Osteoblast (primary cell): ENCODE measurements at regions not wholly inside any gene's neighbourhood (a gene's known extent, or its start where the extent isn't known, plus 50 kb on each side); places are given as distances from the start of the nearest gene placed in this dataset.

Experiments
- DNase-seq: peaks from one replicate; pipeline ENCODE4 v3.0.0; 2011; ENCODE audit warnings: low spot score, mixed read lengths; ENCODE audit not compliant: insufficient read length; ENCODE audit errors: missing footprints
- H2AFZ ChIP-seq: 2 replicates; pipeline ENCODE4 v1.6.0; 2011; ENCODE audit warnings: mild to moderate bottlenecking, low read length
- H3K27ac ChIP-seq: 2 replicates; pipeline ENCODE4 v1.5.1; 2011; ENCODE audit warnings: mild to moderate bottlenecking, low read depth, low read length, moderate library complexity
- H3K27me3 ChIP-seq: 2 replicates; pipeline ENCODE4 v1.6.0; 2012; ENCODE audit warnings: mild to moderate bottlenecking, control low read depth, inconsistent platforms, low read length, moderate library complexity; ENCODE audit not compliant: insufficient read depth
- H3K36me3 ChIP-seq: 2 replicates; pipeline ENCODE4 v1.5.1; 2011; ENCODE audit warnings: mild to moderate bottlenecking, low read length, control low read depth, moderate library complexity; ENCODE audit not compliant: insufficient read depth
- H3K4me1 ChIP-seq: 2 replicates; pipeline ENCODE4 v1.5.1; 2011; ENCODE audit warnings: mild to moderate bottlenecking, low read length, control low read depth, moderate library complexity; ENCODE audit not compliant: insufficient read depth
- H3K4me2 ChIP-seq: 2 replicates; pipeline ENCODE4 v1.6.0; 2011; ENCODE audit warnings: mild to moderate bottlenecking, low read length; ENCODE audit not compliant: insufficient read depth
- H3K4me3 ChIP-seq: fragments of 200-600 bp; sonication (generic); 3 replicates; pipeline ENCODE4 v1.5.1; 2012; ENCODE audit warnings: mild to moderate bottlenecking, low read length, inconsistent platforms; ENCODE audit not compliant: insufficient read depth
- H3K79me2 ChIP-seq: 2 replicates; pipeline ENCODE4 v1.6.0; 2012; ENCODE audit warnings: mild to moderate bottlenecking, low read length, control low read depth, inconsistent platforms; ENCODE audit not compliant: insufficient read depth
- H3K9me3 ChIP-seq: 2 replicates; pipeline ENCODE4 v1.5.1; 2011; ENCODE audit warnings: low read depth, low read length, control low read depth
- H4K20me1 ChIP-seq: 2 replicates; pipeline ENCODE4 v1.6.0; 2012; ENCODE audit warnings: mild to moderate bottlenecking, low read length, control low read depth; ENCODE audit not compliant: insufficient read depth
- TF ChIP-seq, protein P1 (sequence below): IDR thresholded peaks from 2 replicates; pipeline ENCODE4 v1.5.1; 2011; ENCODE audit warnings: mild to moderate bottlenecking, low read depth, low read length, moderate library complexity; ENCODE audit errors: extremely low read depth

DNA sequence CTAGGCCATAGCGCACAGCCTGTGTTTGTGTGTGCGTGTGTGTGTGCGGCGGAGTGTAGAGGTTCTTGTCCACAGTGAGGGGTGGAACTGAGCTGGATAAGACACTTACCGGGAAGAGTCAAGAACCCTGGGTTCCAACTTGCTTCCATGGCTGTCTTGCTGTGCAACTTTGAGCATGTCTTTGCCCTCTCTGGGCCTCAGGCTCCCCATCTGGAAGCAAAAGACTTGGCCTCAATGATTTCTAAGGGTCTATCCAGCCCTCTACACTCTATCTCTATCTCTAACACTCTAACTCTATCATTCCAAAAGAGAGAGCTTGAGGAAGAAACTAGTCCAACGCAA lies 121.3 kb upstream of the PJA1 start:
- H3K79me2 ChIP-seq: no peaks in the 10 kb centered on the region
- H3K4me2 ChIP-seq: no peak overlapping the region

DNA sequence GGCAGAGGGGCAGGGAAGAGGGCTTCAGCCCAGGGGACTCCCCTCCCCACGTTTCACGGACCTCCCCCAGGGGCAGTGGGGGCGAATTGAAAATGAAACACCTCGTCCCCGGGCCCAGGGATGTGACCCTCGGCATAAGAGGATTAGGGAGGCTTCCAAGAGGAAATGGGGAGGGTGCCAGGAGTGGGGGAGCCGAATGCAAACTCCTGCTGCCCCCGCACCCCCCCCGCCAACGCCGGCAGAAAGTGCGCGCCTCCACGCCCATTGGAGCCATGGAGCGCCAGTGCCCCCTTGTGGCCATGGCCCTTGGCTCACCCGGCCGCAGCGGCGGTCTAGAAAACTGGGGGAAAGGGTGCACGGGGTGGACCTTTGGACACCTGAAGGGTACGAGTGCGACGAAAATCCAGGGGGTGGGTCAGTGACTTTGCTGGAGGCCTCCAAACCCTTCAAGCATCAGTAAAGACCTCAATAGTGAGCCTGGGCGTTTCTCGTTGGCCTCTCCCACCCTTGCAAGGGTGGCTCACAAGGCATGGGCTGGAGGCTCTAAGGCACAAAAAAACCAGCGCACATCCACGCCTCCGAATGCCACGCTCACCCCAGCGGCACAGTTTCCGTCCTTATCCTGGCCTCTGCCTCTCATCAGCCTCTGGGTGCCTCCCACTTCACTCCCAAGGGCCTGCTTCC lies 120.8 kb upstream of the PJA1 start:
- no peaks in the 10 kb centered on the region for H3K9me3 ChIP-seq
- H3K36me3 ChIP-seq: no peaks in the 10 kb centered on the region
- H3K79me2 ChIP-seq: no peaks in the 10 kb centered on the region
- peak overlapping the region; percentile 70 for H2AFZ ChIP-seq
- no peaks in the 10 kb centered on the region for H3K4me1 ChIP-seq
- H3K27me3 ChIP-seq: peaks cover 40% of the 10 kb centered on the region
- H3K4me3 ChIP-seq: peak overlapping the region; percentile 67
- DNase-seq: peak; percentile 90
- peak overlapping the region; percentile 82 for H3K4me2 ChIP-seq
- TF ChIP-seq, protein P1, sequence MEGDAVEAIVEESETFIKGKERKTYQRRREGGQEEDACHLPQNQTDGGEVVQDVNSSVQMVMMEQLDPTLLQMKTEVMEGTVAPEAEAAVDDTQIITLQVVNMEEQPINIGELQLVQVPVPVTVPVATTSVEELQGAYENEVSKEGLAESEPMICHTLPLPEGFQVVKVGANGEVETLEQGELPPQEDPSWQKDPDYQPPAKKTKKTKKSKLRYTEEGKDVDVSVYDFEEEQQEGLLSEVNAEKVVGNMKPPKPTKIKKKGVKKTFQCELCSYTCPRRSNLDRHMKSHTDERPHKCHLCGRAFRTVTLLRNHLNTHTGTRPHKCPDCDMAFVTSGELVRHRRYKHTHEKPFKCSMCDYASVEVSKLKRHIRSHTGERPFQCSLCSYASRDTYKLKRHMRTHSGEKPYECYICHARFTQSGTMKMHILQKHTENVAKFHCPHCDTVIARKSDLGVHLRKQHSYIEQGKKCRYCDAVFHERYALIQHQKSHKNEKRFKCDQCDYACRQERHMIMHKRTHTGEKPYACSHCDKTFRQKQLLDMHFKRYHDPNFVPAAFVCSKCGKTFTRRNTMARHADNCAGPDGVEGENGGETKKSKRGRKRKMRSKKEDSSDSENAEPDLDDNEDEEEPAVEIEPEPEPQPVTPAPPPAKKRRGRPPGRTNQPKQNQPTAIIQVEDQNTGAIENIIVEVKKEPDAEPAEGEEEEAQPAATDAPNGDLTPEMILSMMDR: peak; percentile 75
- peaks cover 11% of the 10 kb centered on the region for H4K20me1 ChIP-seq
- H3K27ac ChIP-seq: no peak overlapping the region

More for the DNA sequence above, 121.3 kb upstream of the PJA1 start:
- no peaks in the 10 kb centered on the region for H3K36me3 ChIP-seq
- no peak overlapping the region for H3K27ac ChIP-seq
- peaks cover 11% of the 10 kb centered on the region for H4K20me1 ChIP-seq
- peaks cover 43% of the 10 kb centered on the region for H3K27me3 ChIP-seq
- no peaks in the 10 kb centered on the region for H3K4me1 ChIP-seq
- no peak overlapping the region for H2AFZ ChIP-seq
- DNase-seq: peak; percentile 73
- TF ChIP-seq, protein P1: no peak
- no peak overlapping the region for H3K4me3 ChIP-seq
- H3K9me3 ChIP-seq: no peaks in the 10 kb centered on the region

DNA sequence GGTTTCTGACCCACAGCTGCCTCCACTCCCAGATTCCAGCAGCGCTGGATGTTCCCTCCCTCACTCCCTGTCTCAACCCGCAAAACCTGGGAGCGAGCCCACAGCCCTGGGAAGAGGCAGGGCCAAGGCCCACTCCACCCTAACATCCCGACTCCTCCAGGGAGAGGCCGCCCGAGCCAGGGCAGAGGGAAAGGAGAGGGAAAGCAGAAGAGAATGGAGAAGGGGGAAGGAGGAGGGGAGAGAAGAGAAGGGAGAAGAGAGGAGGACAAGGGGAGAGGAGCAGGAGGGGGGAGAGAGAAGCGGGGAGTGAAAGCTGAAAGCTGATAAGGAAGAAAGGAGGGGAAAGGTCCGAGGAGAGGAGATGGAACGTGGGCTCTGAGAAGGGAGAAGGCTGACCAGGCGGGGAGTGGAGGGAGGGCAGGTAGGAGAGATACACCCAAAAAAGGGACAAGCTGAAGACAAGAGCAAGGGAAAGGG lies 120.2 kb upstream of the PJA1 start:
- TF ChIP-seq, protein P1: no peak
- H3K36me3 ChIP-seq: no peaks in the 10 kb centered on the region
- peak overlapping the region; percentile 70 for H2AFZ ChIP-seq
- H3K27me3 ChIP-seq: peaks cover 40% of the 10 kb centered on the region
- peak overlapping the region; percentile 82 for H3K4me2 ChIP-seq
- peaks cover 11% of the 10 kb centered on the region for H4K20me1 ChIP-seq
- DNase-seq: peak; percentile 79
- no peak overlapping the region for H3K27ac ChIP-seq
- peak overlapping the region; percentile 67 for H3K4me3 ChIP-seq
- H3K9me3 ChIP-seq: no peaks in the 10 kb centered on the region
- H3K79me2 ChIP-seq: no peaks in the 10 kb centered on the region
- H3K4me1 ChIP-seq: no peaks in the 10 kb centered on the region

DNA sequence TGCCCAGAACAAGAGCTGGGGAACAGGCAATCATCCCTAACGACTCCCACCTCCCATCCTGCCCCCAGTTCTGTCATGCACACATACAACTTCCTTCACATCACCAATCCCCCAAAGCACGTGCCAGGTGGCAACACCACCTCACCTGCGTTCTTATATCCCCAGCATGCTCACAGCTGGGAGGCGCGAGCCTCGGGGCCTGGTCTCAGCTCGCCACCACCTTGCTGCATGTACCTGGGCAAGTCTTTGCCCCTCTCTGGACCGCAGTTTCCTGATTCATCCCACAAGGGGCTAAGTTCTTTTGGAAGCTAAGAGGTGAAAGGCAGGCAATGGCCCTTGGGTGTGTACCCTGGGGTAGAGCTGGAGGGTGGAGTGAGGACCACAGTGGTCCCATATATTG lies 119.2 kb upstream of the PJA1 start:
- peaks cover 11% of the 10 kb centered on the region for H4K20me1 ChIP-seq
- no peaks in the 10 kb centered on the region for H3K4me1 ChIP-seq
- H3K27me3 ChIP-seq: peaks cover 48% of the 10 kb centered on the region
- no peak overlapping the region for H3K4me3 ChIP-seq
- H2AFZ ChIP-seq: no peak overlapping the region
- peak; percentile 13 for DNase-seq
- H3K27ac ChIP-seq: no peak overlapping the region
- no peaks in the 10 kb centered on the region for H3K79me2 ChIP-seq
- TF ChIP-seq, protein P1: no peak
- no peaks in the 10 kb centered on the region for H3K9me3 ChIP-seq
- no peak overlapping the region for H3K4me2 ChIP-seq
- H3K36me3 ChIP-seq: no peaks in the 10 kb centered on the region
